ENCODE measurements at regions not wholly inside any gene's neighbourhood (a gene's known extent, or its start where the extent isn't known, plus 50 kb on each side); places are given as distances from the start of the nearest gene placed in this dataset.
A peak's percentile ranks its signal among the peaks of the same experiment; 100 is the strongest.

- peak; percentile 3 for DNase-seq
Measured at GRCh38 chr7:18262058-18262457, 233.5 kb upstream of the HDAC9 start.

GRCh38 chr7:18265611-18266281 is 229.8 kb upstream of the HDAC9 start:
- DNase-seq: no peak

- no peak for DNase-seq
Measured at GRCh38 chr7:18268571-18268970, 227.0 kb upstream of the HDAC9 start.

GRCh38 chr7:18276380-18276779 is 219.2 kb upstream of the HDAC9 start:
- DNase-seq: peak; percentile 37

GRCh38 chr7:18278316-18278715 is 217.2 kb upstream of the HDAC9 start:
- no peak for DNase-seq

- no peak for DNase-seq
Measured at GRCh38 chr7:18283045-18283444, 212.5 kb upstream of the HDAC9 start.

GRCh38 chr7:18287482-18287881 is 208.1 kb upstream of the HDAC9 start:
- DNase-seq: no peak

GRCh38 chr7:18288322-18289037 is 207.1 kb upstream of the HDAC9 start:
- no peak for DNase-seq

GRCh38 chr7:18289788-18290187 is 205.8 kb upstream of the HDAC9 start:
- DNase-seq: no peak

- no peak for DNase-seq
Measured at GRCh38 chr7:18290223-18290622, 205.3 kb upstream of the HDAC9 start.

- DNase-seq: no peak
Measured at GRCh38 chr7:18290865-18291264, 204.7 kb upstream of the HDAC9 start.

- no peak for DNase-seq
Measured at GRCh38 chr7:18292584-18292983, 203.0 kb upstream of the HDAC9 start.

GRCh38 chr7:18293759-18294158 is 201.8 kb upstream of the HDAC9 start:
- DNase-seq: no peak

GRCh38 chr7:18294411-18294810 is 201.1 kb upstream of the HDAC9 start:
- DNase-seq: no peak

GRCh38 chr7:18295781-18296423 is 199.6 kb upstream of the HDAC9 start:
- DNase-seq: no peak

GRCh38 chr7:18302097-18302496 is 193.5 kb upstream of the HDAC9 start:
- no peak for DNase-seq

GRCh38 chr7:18305866-18306265 is 189.7 kb upstream of the HDAC9 start:
- no peak for DNase-seq

- DNase-seq: no peak
Measured at GRCh38 chr7:18306696-18307095, 188.9 kb upstream of the HDAC9 start.

GRCh38 chr7:18308938-18309337 is 186.6 kb upstream of the HDAC9 start:
- DNase-seq: no peak

- no peak for DNase-seq
Measured at GRCh38 chr7:18312482-18312881, 183.1 kb upstream of the HDAC9 start.

- no peak for DNase-seq
Measured at GRCh38 chr7:18313965-18314364, 181.6 kb upstream of the HDAC9 start.

- no peak for DNase-seq
Measured at GRCh38 chr7:18315241-18315640, 180.3 kb upstream of the HDAC9 start.

- no peak for DNase-seq
Measured at GRCh38 chr7:18317941-18318340, 177.6 kb upstream of the HDAC9 start.

GRCh38 chr7:18320422-18320821 is 175.1 kb upstream of the HDAC9 start:
- no peak for DNase-seq
